NCI-H526 treated with DMSO at 0.1 percent for 48 hours (cell line): ENCODE measurements at regions not wholly inside any gene's neighbourhood (a gene's known extent, or its start where the extent isn't known, plus 50 kb on each side); places are given as distances from the start of the nearest gene placed in this dataset.

ENCODE experiments used
- DNase-seq: peaks from one replicate; lab custom pipeline; 2025; lab: John Stamatoyannopoulos, UW

- DNase-seq, result no peak
These were observed 83.6 kb upstream of the PPARA start for GRCh38 chr22:46066691-46067090.

- DNase-seq, result no peak
These were observed 82.9 kb upstream of the PPARA start for GRCh38 chr22:46067159-46068111.

- DNase-seq, result no peak
These were observed 82.1 kb upstream of the PPARA start for GRCh38 chr22:46068181-46068592.

- DNase-seq, result no peak
These were observed 81.5 kb upstream of the PPARA start for GRCh38 chr22:46068593-46069491.

GRCh38 chr22:46069521-46070214 lies 80.7 kb upstream of the PPARA start:
- DNase-seq, result no peak

GRCh38 chr22:46070215-46070802 lies 80.0 kb upstream of the PPARA start:
- no peak for DNase-seq

- DNase-seq, result no peak
These were observed 79.4 kb upstream of the PPARA start for GRCh38 chr22:46070803-46071450.

- DNase-seq, result no peak
These were observed 78.7 kb upstream of the PPARA start for GRCh38 chr22:46071451-46072109.

- DNase-seq, result no peak
These were observed 78.0 kb upstream of the PPARA start for GRCh38 chr22:46072110-46072881.

GRCh38 chr22:46072981-46073682 lies 77.2 kb upstream of the PPARA start:
- no peak for DNase-seq

- no peak for DNase-seq
These were observed 76.4 kb upstream of the PPARA start for GRCh38 chr22:46073683-46074504.

- DNase-seq, result no peak
These were observed 75.4 kb upstream of the PPARA start for GRCh38 chr22:46074771-46075551.

- DNase-seq, result no peak
These were observed 74.4 kb upstream of the PPARA start for GRCh38 chr22:46075764-46076531.

GRCh38 chr22:46076651-46077339 lies 73.5 kb upstream of the PPARA start:
- no peak for DNase-seq

- DNase-seq, result no peak
These were observed 72.6 kb upstream of the PPARA start for GRCh38 chr22:46077669-46078099.
